Stimulated activated CD4-positive, alpha-beta T cell treated with anti-CD3 and anti-CD28 coated beads, Interleukin-15, amount 100 ng/mL, for 1 hour (primary cell): ENCODE measurements at regions not wholly inside any gene's neighbourhood (a gene's known extent, or its start where the extent isn't known, plus 50 kb on each side); places are given as distances from the start of the nearest gene placed in this dataset.

Source experiments
- DNase-seq, 2 donors: peaks; one replicate each; pipeline ENCODE4 v3.0.0-alpha.2; 2020; ENCODE audit warnings: low read depth in 1 of 2, low spot score in 1 of 2

DNA sequence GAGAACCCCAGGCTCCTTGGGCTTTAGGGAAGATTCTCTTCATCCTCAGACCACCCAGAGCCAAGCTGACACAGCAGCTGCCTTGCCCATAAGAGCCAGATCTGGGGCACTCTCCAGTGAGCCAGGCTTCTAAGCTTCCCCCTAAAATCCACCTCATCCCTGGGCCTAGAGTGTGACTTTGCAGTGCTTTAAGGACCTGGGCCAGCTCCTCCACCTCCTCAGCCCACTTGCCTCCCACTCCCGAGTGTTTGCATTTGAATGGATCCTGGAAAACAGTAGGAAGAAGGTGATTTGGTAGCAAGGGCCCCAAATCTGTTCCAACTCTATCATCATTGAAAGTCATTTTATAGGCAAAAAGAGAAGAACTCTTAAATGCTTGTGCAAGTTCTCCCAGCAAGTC, 108.7 kb upstream of the UBL3 start:
- DNase-seq, result no peak

DNA sequence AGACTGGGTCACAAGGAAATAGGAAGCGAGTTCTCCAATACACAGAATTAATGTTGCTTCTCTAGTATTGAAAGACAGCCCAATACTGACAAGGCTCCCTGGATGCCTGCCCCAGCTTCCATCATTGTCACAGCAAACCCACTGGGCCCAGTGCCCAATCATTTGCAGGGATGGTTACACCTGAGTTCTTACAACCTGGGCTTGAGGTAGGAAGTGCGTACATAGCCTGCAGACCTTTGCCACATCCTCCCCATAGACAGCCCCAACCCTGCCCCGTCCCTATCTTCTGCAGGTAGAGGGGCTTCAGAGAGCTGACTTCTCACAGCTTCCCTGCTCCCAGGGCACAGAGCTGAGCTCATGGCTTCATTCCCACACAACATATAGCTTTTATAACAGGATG, 108.1 kb upstream of the UBL3 start:
- DNase-seq, result no peak

DNA sequence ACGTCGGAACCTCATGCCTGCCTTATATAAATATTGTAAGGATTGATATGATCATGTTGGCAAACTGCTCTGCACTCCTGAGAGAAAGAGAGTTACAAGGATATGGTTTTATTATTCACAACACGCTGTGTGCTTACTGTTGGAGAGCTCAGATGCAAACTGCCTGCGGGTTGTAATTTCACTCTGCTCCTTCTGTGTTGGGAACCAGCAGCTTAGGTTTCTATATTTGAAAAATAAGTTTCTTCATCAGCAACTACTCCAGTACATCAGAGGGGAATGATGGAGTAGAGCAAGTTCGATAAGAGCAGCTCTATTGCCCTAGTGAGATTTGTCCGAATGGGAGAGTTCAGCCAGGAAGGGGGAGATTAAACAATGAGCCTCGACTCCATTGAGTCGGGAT, 106.9 kb upstream of the UBL3 start:
- DNase-seq, result no peak

DNA sequence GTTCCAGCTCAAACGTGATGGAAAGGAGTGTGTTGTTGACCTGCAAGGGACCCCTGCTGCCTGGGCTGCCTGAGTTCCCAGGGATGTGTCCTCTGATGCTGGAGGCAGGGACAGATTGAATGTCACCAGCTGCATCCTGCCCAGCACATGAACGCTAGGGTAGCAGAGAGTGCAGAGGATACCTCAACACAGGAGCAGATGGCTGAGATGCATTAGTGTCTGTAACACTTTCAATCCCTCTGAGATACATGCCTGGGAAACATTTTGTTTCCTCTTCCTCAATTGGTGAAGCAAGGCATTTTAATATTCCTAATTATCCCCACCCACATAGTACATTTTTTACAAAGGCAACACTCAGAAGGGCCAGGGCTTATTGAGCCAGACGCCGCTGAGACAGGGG, 106.4 kb upstream of the UBL3 start:
- no peak for DNase-seq

DNA sequence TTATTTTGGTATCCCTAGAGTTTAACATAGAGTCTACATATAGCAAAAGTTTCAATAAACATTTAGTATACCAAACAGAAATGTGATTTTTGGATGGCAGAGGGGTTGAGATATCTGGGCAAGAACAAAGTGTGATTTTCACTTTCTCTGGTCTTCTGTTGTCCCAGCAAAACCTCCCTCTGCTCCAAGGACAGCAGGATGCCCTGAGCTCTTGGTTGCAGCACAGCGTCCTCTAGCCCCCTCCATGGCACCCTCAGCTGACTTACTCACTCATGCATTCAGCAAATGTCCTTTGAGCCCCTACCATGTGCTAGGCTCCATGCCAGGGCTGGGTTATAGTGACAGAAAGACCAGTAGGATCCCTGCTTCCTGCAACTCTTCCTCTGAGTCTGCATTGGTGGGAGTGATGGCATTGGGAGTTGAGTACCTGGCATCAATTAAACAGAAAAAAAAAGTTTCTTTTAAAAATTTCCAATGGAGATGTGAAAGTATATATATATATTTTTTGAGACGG, 104.8 kb upstream of the UBL3 start:
- no peak for DNase-seq

DNA sequence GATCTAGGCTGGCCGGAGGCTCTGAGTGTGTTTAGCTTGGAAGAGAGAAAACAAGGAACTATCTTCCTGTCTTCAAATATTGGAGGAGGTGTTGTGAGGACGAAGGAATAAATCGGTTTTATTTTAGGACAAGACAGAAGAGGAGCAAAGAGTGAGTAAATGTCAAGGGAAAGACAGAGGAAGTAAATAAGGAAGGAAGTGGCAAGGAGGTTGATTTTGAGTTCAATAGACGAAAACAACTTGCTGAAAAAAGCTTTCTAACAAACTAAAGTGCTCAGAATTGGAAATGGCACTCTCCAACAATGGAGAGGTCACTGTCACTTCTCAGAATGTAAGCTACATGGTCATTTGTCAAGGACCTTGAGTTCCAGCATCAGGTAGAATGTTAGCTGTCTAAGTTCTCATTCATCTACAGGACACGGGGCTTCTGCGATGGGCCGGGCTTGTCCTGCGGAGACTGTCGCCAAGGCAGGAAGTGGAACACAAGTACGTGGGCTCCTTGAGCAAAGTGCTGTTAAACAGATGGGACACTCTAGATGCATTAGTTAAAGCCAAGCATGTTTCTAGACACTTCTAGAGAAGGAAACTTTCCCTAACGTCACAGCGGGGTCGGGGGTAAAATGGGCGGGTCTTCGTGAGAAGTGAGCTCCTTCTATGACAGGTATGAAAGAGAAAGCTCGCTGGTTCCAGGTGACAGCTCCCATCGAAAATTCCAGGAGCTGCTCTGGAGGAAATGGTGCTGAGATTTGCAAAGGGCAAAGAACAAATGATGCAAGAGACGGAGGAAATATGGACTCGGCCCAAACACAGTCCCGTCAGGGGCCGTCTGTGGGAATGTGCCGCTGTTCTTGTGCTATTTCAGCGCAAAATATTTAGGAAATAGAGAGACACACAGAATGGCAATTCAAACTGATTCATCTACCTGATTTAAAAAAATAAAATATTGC, 103.9 kb upstream of the UBL3 start:
- DNase-seq, result no peak

DNA sequence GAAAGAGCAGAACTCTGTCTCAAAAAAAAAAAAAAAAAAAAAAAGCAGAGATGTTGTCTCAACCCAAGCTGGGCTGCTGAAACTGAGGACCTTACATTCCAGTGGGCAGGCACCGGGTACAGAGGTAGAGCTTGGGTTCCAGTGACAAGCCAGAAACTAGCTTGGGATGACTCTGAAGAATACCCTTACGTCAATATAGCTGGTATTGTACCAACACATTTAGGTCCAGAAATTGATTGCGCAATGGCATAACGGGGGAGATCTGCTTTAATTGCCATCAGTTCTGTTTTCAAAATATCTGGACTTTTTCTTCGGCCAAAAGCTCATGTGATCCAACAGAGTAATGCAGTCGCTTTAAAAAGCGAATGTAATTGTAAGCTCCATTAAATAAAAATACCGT, 103.1 kb upstream of the UBL3 start:
- DNase-seq, result no peak

DNA sequence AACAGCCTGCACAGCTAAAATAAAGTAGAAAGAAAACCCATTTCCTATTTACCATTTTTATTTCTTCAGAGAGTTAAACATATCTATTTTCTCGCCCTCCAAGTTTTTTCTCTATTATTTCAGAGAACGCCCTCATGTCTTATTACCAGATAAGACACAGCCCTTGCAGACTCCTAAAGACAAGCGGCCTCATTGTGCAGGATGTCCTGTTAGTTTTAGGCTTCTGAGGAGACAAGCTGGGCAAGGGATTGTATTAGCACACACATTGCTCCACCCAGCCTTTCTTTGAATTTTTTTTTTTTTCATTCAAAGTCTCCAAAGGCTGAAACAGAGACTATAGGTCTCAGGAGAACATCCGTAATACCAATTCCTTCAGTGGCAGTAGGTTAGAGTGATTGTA, 101.8 kb upstream of the UBL3 start:
- DNase-seq, result no peak

DNA sequence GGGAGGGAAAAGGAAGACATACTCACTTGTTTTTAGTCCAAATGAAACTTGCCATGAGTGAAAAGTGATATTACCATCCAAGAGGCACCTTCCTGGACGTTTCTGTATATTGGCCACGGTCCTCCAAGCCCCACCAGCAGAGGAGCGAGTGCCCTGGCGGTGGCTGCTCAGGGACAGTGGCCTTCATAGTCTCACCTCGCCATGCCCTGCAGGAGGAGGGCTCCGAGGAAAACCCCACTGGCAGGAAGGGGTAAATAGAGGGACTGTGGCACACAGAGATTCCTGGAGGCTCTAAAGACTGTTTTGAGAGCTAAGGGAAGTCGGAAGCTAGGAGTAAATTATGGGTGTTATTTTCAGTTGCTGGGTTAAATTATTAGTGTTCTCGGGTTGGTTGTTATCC, 98.4 kb upstream of the UBL3 start:
- no peak for DNase-seq

DNA sequence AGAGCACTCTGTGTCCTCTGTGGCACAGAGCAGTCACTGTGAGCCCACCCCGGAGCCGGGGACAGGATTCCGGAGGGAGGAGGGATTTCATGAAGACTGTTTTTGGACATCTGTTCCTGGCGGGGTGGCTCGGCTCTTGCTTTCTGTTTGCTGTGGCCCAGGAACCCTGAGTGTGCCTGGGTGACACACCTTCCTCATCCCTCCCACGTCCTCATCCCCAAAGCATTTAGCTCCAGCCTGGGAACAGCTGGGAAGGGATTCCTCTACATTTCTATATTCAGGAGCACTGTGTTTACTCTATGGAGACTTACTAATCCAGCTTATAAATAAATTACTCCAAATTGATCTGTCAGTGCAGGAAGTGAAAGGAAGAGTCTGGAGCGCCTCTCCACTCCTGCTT, 97.8 kb upstream of the UBL3 start:
- DNase-seq, result no peak

DNA sequence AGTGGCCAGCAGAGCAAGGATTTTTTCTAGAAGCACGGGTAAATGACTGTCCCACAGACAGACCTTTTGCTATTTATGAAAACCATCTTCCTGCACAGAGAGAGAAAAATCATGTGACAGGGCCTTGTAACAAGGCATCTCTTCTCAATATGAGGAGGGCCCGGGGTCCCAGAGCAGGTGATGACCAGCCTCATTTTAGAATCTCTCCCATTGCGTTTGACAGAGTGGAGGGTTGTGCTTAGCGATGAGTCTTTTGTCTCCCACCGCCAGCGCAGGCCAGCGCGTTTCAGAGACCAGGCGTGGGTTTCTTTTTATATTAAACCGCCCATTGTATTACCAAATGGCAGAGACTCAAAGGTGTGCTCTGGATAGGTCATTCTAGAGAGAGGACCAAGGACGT, 97.4 kb upstream of the UBL3 start:
- no peak for DNase-seq

DNA sequence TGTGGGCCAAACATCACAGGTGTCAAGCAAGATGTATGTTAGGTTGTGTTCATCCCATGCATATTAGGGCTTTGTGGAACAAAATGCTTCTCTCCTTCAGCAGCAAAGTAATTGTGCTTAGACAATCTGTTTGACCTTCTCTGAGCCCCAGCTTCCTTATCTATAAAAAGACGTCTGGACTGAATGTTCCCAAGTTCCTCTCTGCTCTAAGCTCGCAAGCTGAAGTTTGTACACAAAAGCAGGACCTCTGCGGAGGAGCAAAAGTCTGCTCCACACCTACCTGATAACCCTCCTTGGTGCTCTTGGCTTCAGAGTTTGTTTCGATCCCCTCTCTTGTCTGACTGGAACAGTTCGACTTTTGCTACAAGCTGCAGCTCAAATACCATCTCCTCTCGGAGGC, 95.7 kb upstream of the UBL3 start:
- DNase-seq, result no peak

DNA sequence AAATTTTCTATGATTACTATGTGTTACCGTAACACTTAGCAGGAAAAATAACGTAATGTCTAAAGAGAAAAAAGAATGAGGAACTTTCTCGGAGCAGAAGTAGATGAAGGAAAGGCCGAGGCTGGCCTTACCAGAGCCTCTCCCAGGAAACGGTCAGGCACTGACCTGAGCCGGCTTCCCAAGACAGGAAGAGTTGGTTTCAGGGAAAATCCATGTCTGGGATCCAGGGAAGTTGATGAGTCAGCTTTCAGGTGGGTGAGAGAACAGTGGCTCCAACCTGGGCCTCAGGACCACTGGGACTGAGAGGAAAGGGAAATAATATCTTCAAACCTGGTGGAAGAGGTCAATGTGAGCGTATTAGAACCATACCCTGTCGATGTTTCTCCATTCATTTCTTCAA, 93.3 kb upstream of the UBL3 start:
- DNase-seq, result no peak

DNA sequence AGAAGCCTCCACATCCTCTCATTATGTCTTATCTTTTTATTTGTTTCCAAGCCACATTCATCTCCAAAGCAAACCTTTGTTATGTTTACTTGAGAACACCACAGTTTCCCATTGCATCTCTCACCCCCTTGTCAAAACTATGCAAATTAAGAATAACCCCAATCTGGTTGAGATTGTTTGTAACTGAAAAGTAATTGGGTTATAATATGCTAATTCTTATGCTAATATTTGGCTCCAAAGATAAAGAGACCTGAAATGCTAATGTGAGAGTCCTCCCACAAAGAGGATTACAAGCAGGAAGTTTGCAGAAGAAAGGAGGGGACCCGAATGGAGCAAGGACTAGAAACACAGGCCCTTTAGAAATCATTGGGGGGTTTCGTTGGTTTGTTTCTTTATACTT, 92.9 kb upstream of the UBL3 start:
- DNase-seq, result no peak

DNA sequence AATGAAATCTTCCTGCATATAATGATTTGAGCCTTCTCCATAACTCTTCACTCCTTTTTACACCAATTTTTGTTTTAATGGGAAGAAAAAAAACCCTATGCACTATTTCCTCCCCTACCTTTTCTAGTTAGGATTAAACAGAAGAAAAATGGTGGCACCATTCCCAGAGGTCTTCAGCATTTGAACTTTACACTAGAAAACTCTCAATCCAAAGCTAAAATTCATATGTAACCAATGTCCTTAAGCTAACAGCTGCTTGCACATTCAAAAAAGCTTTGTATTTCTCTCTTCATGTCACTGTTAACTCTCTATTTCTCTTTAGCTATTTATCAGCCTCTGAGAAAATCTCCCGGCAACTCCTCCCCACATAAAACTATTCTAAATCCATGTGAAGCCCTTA, 90.3 kb upstream of the UBL3 start:
- DNase-seq, result no peak

DNA sequence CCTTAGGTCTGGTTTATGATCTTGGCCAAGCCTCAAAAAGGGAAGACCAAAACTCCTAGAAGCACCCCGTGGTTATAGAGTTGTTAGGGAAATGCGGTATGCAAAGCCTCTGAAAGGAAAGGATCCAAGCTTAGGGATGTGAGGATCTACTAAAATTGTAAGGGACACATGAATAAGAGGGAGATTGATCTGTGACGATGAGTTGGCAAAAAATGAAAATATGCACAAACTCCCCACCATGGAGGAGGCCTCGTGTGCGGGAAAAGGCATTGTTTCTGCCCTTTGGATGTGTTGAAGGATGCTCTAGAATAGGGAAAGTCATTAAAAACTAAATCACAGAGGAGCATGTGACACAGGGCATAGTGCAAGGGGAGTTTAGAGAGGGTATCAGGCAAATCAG, 88.7 kb upstream of the UBL3 start:
- no peak for DNase-seq

DNA sequence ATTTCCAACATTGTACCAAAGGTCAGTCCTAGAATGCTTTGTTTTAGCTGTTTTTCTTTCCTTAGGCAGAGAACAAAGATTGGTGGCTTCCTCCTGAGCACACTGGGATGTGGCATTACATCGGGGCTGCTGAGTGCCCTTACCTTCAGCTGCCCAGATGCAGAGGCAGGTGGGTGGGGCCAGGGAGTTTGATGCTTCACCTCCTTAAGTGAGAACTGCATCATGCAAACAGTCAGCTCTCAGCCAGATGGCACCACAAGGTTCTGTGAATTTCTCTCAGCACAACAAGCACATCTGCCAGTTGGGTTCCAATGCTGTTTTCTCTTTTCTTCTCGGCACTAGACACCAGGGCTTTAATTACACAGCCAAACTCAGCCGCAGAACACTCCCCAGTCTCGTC, 87.4 kb upstream of the UBL3 start:
- DNase-seq, result no peak

DNA sequence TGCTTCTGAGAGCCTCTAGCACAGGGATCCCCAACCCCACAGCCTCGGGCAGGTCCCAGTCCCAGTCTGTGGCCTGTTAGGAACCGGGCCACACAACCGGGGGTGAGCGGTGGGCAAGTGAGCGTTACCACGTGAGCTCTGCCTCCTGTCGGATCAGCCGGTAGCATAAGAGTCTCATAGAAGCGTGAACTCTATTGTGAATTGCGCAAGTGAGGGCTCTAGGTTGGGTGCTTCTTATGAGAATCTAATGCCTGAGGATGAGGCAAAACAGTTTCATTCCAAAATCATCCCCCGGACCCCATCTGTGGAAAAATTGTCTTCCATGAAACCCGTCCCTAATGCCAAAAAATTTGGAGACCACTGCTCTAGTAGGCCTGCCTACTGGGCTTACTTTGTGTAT, 87.0 kb upstream of the UBL3 start:
- DNase-seq, result no peak

DNA sequence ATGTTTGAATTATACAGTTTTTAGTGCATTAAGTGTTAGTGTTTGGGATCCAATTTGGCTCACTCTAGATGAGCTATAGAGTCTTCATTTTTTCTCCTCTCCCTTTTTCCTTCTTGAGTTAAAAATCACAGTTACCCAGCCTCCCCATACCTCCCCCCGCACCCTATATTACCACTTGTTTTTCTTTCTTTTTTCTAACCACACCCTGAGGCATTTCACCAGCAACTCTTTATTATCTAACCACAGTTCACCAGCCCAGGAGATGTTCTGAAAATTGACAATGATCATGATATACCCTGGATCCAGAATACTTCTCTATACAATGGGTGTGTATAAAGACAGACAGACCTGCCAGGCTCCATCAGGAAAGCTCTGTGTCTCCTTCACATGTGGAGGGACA, 86.5 kb upstream of the UBL3 start:
- no peak for DNase-seq

DNA sequence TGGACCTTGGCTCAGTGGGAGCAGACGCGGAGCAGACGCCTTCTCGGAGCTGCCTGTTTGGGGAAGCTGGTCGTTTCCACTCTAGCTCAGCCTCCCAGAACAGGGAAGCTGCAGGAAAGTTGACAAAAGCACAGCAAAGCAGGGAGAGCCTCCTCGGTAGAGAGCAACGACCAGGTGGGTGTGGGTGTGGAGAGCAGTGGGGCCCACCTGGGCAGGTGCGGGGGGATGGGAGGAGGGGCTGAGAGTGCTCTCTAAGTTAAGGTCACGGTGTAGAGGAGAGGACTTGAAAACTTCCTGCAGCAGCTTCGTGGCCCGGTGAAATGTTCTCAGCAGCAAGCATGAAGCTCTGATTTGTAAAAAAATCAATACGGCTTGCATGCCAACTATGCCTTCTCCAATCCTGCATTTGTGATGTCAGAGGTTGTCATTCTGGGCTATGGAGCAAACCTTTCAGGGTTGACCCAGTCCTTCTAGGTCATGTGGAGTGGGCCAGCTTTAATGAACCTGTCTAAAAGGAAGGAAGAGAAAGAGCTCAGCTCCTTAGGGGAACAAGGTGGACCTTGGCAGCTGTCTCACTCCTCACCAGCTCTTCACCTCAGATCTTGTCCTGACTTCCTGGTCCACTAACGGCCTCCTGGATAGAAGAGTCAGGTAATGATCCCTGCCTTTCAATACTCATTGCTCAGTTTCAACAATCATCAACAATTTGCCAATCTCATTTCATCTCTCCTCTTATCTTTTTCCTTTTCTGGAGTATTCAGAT, 85.8 kb upstream of the UBL3 start:
- DNase-seq, result no peak

DNA sequence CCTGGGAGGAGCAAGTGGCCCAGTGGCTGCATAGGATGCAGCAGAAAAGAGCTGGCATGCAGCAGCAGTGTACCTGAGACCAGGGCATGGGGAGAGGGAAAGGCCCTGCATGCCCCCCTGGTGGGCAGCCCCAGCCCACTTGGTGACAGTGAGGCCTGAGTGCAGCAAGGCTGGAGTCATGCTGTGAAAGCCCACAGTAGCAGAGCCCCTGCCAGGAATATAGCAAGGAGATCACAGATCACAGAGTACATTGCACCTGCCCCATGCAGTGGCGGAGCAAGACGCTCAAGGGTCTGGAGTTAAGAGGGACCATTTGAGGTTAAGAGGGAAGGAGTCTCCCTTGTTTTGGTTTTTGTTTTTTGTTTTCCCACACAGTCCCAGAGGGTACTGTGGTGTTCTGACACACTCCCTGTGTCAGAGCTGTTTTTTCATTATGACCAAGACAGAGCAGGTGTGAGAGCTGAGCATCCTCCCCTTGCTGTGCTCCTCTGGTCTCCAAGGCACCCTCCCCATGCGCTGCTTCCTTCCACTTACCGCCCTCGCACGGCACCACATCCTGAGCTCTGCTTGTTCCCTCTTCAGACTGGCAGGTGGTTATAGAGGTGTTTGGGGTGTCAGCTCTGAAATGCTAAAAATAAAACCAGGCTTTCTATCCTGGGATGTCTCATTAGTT, 85.0 kb upstream of the UBL3 start:
- DNase-seq, result peak; percentile 34 to 35
